HG02642 (cell line): ENCODE measurements at regions not wholly inside any gene's neighbourhood (a gene's known extent, or its start where the extent isn't known, plus 50 kb on each side); places are given as distances from the start of the nearest gene placed in this dataset.

Experiments used
- ATAC-seq: cut with Tn5 transposase; IDR thresholded peaks from one replicate; pipeline ENCODE4 v1.9.1; 2021; ENCODE audit warnings: mild to moderate bottlenecking; ENCODE audit not compliant: unreplicated experiment, poor library complexity

DNA sequence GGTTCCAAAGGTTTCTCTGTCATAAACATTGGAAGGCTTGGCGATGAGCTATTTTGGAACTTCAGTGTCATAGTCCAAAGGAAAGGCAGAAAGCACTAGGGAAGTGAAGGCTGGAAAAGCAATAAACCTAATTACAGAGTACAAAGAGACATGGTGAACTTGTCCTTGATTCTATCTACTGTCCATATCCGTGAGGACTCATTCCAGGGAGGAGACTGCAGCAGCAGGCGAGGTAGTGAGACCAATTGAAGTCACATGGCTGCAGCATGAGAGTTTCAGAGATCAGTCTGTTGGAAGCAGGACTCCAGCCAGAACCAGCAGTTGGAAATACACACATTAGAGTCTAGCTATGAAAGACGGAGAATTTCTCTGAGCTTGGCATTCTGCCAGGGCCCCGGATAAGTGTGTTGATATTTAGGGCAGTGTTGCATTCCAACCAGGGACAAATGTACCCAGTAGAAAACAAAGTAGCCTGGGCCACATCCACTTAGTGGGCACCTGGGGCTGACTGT is 54.1 kb upstream of the ARHGAP42 start:
- ATAC-seq = no peak

DNA sequence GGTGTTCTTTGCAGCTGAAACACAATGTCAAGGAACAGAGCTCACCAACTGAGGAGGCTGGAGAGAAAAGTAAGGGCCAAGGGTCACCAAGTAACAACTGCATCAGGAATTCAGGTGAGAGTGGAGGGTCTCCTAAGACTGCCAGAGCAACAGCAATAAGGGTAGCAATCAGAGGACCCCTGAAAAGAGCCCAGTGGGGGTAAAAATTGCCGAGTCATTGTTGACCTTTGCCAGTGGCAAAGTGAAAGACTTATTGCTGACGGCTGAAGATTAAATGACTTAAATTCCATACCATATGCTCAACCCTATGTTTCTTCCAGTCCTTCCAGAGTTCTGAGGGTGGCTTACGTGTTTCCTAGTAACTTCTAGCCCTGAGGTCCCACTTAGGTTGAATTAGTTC is 51.9 kb upstream of the ARHGAP42 start:
- ATAC-seq = no peak

DNA sequence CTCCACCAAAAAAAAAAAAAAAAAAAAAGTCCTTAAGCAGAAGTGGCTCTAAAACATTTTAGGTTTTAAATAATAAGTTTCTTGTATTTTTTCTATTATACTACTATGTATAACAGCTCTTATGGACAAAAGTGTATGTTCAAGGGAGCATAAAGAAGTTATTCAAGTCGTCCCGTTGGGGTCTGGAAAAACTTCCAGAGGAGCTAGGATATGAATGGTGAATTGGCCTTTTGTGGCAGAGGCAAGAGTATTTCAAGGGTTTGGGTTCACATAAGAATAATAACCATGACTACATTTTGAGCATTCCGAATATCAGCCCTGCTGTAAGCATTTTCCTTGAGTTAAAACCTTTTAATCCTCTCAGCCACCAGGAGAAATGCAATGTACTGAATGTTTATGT is 50.6 kb upstream of the ARHGAP42 start:
- ATAC-seq = no peak
